Lung (tissue), 12 donors: ENCODE measurements at regions not wholly inside any gene's neighbourhood (a gene's known extent, or its start where the extent isn't known, plus 50 kb on each side); places are given as distances from the start of the nearest gene placed in this dataset. TPM values are rescaled to one million over a fixed set of nuclear protein-coding genes. Genes with fewer than 3 reads are reported as not detected.

Source experiments
- ATAC-seq: fragments of 200-7000 bp; cut with Tn5 transposase; one replicate; pipeline ENCODE4 v1.9.1; 2020; ENCODE audit warnings: moderate number of reproducible peaks; ENCODE audit not compliant: insufficient read depth, low FRiP score
- DNase-seq, 3 donors: peaks; one replicate each; pipeline ENCODE4 v3.0.0-alpha.2; 2013 to 2017
- H3K27ac ChIP-seq, 2 donors: one replicate each; pipeline ENCODE4 v1.5.1; 2013; ENCODE audit warnings: mild to moderate bottlenecking in 2 of 2, moderate library complexity in 2 of 2, control low read depth in 1 of 2, inconsistent platforms in 1 of 2, low read depth in 1 of 2, low read length in 1 of 2
- H3K27me3 ChIP-seq, 3 donors: one replicate each; pipeline ENCODE4 v1.5.1; 2013; ENCODE audit warnings: low read length in 2 of 3; ENCODE audit not compliant: control insufficient read depth in 3 of 3, insufficient read depth in 3 of 3
- H3K36me3 ChIP-seq, 4 donors: one replicate each; pipeline ENCODE4 v1.5.1; 2013; ENCODE audit warnings: low read length in 4 of 4, mild to moderate bottlenecking in 1 of 4, moderate library complexity in 1 of 4; ENCODE audit not compliant: control insufficient read depth in 4 of 4, insufficient read depth in 4 of 4
- H3K4me1 ChIP-seq, 5 donors: one replicate each; pipeline ENCODE4 v1.5.1; 2013; ENCODE audit warnings: low read length in 5 of 5, mild to moderate bottlenecking in 2 of 5, moderate library complexity in 1 of 5; ENCODE audit not compliant: control insufficient read depth in 5 of 5, insufficient read depth in 5 of 5
- H3K4me3 ChIP-seq: one replicate; pipeline ENCODE4 v1.5.1; 2013; ENCODE audit warnings: mild to moderate bottlenecking, control low read depth, moderate library complexity
- H3K9ac ChIP-seq, 2 donors: one replicate each; pipeline ENCODE4 v1.5.1; 2013; ENCODE audit warnings: low read length in 2 of 2, control low read depth in 1 of 2; ENCODE audit not compliant: insufficient read depth in 1 of 2
- H3K9me3 ChIP-seq, 4 donors: one replicate each; pipeline ENCODE4 v1.5.1; 2013; ENCODE audit warnings: low read length in 3 of 4, mild to moderate bottlenecking in 1 of 4, moderate library complexity in 1 of 4; ENCODE audit not compliant: control insufficient read depth in 4 of 4, insufficient read depth in 3 of 4
- WGBS, 2 donors: extraction: QIAGEN DNeasy Blood & Tissue Kit; methylation state at CpG; one replicate each; pipeline ENCODE4 v1.1.7; 2013; 5-methylcytosine and 5-hydroxymethylcytosine counted together
- small RNA-seq: library from RNA; depleted of rRNA; stranded (forward); fragments of <200 nt; gene quantifications from one replicate; pipeline ENCODE3, GENCODE V24; 2014; ENCODE audit warnings: low replicate concordance
- TF ChIP-seq, protein P1 (sequence below): IDR thresholded peaks from 2 replicates; pipeline ENCODE4 v1.5.1; 2012; ENCODE audit warnings: mild to moderate bottlenecking; ENCODE audit errors: control extremely low read depth, extremely low read depth
- donor health status: control.
- donor health status: control.
- donor health status: Bipolar disorder and iron deficiency.
- donor health status: healthy.
- donor health status: DM: yes; HTN: yes; CAD: no.

DNA sequence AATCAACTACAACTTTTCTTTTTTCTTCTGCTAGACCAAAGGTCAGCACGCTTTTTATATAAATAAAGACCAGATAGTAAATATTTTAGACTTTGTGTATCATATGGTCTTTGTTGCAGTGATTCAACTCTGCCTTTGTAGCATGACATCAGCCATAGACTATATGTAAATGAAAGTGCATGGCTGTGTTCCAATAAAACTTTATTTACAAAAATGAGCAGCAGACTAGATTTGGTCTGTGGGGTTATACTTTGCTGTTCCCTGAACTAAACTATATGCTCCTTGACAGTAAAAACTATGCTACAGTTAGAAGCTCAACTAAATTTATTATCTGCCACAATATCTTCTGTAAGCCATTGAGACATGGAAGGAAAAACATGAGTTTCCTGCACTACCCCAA is 100.0 kb downstream of the RNASEH2B start:
- Histone ChIP-seq H3K9ac (no peak overlapping the region), H3K4me3 (no peak overlapping the region), H3K27ac (no peak overlapping the region), H3K4me1 (no peaks in the 10 kb centered on the region), H3K36me3 (no peaks in the 10 kb centered on the region), H3K27me3 (no peaks in the 10 kb centered on the region), H3K9me3 (peaks cover 0 to 6% (median 0%) of the 10 kb centered on the region in 4 donors)
- WGBS, 2 donors: 93 to 96% methylated on average over 1 of the region's 1 CpG
- no peak for DNase-seq
- no peak for ATAC-seq
- TF ChIP-seq, protein P1, sequence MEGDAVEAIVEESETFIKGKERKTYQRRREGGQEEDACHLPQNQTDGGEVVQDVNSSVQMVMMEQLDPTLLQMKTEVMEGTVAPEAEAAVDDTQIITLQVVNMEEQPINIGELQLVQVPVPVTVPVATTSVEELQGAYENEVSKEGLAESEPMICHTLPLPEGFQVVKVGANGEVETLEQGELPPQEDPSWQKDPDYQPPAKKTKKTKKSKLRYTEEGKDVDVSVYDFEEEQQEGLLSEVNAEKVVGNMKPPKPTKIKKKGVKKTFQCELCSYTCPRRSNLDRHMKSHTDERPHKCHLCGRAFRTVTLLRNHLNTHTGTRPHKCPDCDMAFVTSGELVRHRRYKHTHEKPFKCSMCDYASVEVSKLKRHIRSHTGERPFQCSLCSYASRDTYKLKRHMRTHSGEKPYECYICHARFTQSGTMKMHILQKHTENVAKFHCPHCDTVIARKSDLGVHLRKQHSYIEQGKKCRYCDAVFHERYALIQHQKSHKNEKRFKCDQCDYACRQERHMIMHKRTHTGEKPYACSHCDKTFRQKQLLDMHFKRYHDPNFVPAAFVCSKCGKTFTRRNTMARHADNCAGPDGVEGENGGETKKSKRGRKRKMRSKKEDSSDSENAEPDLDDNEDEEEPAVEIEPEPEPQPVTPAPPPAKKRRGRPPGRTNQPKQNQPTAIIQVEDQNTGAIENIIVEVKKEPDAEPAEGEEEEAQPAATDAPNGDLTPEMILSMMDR: no peak

DNA sequence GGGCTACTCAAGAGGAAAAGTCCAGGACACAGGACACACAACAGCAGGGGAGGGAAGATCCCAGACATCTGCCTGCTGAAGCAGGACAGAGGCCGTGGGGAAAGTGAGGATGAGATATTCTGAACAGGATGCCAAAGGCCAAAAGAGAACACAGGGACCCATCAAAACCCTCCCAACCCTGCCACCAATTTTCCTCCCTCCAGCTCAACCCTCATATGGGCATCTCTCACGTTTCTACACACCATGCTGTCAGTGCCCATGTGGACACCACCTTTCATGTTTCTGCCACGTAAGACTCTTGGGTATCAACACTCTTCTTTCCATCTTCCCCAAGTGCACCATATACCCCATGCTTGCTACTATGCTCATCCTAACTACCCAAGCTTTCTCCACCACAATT is 97.6 kb downstream of the RNASEH2B start:
- TF ChIP-seq, protein P1: no peak
- no peak overlapping the region for H3K4me3 ChIP-seq
- no peaks in the 10 kb centered on the region for H3K36me3 ChIP-seq
- ATAC-seq: no peak
- no peaks in the 10 kb centered on the region for H3K27me3 ChIP-seq
- no peaks in the 10 kb centered on the region for H3K9me3 ChIP-seq
- no peak overlapping the region for H3K9ac ChIP-seq
- no peaks in the 10 kb centered on the region for H3K4me1 ChIP-seq
- WGBS, 2 donors: 86 to 95% methylated on average over 3 of the region's 3 CpGs
- no peak overlapping the region for H3K27ac ChIP-seq
- DNase-seq: no peak

DNA sequence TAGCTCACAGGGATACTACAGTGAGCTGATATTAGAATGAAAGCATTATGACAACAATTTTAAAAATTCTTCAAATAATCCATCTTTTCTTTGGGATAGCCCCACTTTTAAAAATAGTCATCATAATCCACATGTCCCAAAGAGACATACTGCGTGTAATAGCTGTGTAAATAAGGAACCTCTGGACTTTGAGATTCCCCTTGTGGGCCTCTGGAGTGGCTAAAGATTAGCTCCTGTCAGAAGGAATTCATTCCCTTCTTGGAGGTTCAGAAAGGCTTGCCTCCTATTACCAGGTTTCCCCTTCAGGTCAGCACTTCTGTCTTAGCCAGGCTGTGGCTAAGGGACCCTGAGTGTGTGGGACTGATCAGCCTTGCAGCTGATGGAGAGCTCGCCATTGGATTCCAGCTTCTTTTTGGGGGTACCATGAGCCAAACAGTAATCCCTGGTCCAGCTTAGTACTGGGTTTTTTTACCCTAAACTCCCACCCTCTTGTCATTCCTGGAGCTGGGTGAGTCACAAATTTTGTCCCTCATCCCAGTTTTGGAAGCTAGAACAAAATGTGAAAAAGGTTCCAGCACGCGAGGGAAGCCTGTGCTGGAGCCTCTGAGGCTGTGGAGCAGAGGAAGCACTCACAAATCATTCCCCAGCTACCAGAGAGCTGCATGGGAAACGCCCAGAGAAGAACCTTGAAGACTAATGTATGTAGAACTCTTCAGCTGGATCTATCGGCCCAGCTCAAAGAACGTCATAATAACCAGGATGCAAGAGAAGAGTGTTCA is 96.7 kb downstream of the RNASEH2B start:
- Histone ChIP-seq H3K4me3 (no peak overlapping the region), H3K9me3 (no peaks in the 10 kb centered on the region), H3K9ac (no peak overlapping the region), H3K27me3 (no peaks in the 10 kb centered on the region), H3K27ac (peak overlapping the region in 1 of 2 donors; percentile 9), H3K4me1 (no peaks in the 10 kb centered on the region), H3K36me3 (no peaks in the 10 kb centered on the region)
- WGBS, 2 donors: 77 to 78% methylated on average over 7 of the region's 7 CpGs
- DNase-seq: no peak
- ATAC-seq: peak; percentile 7
- TF ChIP-seq, protein P1: no peak

Small RNAs in the stretch of these regions (small RNA-seq; reads per million reads assigned to genes)
- gene RNA5SP29: not detected
